Prostate gland (tissue), 2 donors: ENCODE measurements at regions not wholly inside any gene's neighbourhood (a gene's known extent, or its start where the extent isn't known, plus 50 kb on each side); places are given as distances from the start of the nearest gene placed in this dataset.

Experiments used
- DNase-seq: peaks from one replicate; pipeline ENCODE4 v3.0.0-alpha.2; 2019; ENCODE audit warnings: low spot score
- H3K27ac ChIP-seq, 2 donors: fragments of 200-600 bp; sonication (generic); 2 replicates each; pipeline ENCODE4 v1.5.1; 2017 to 2019
- H3K27me3 ChIP-seq: fragments of 200-600 bp; sonication (generic); replicated peaks from 2 replicates; pipeline ENCODE4 v1.5.1; 2019; ENCODE audit not compliant: insufficient read depth
- H3K36me3 ChIP-seq, 2 donors: fragments of 200-600 bp; sonication (generic); 1 replicate in 1 of 2; 2 replicates in 1 of 2; pipeline versions ENCODE4 v1.5.1 to v1.8.1; 2017 to 2019
- H3K4me1 ChIP-seq: fragments of 200-600 bp; sonication (generic); replicated peaks from 2 replicates; pipeline ENCODE4 v1.5.1; 2019
- H3K4me3 ChIP-seq, 2 donors: fragments of 200-600 bp; sonication (generic); 2 replicates each; pipeline ENCODE4 v1.5.1; 2017 to 2019
- H3K9me3 ChIP-seq: fragments of 200-600 bp; sonication (generic); 2 replicates; pipeline ENCODE4 v1.5.1; 2017
- POLR2A ChIP-seq: fragments of 450-650 bp; IDR thresholded peaks from one replicate; pipeline ENCODE4 v1.6.1; 2016; ENCODE audit warnings: antibody characterized with exemption, mild to moderate bottlenecking
- POLR2AphosphoS5 ChIP-seq: sonication (generic); formaldehyde crosslinking; IDR thresholded peaks from one replicate; pipeline ENCODE4 v1.6.1; 2017; ENCODE audit warnings: antibody characterized with exemption
- WGBS: methylation state at CpG from one replicate; pipeline ENCODE4 v1.1.5; 2018; 5-methylcytosine and 5-hydroxymethylcytosine counted together
- intact Hi-C: fragments of 100-400 bp; cut with DNase I; formaldehyde crosslinking; loops from one replicate; pipeline ENCODE4 v1.14.2; 2022
- TF ChIP-seq, protein P1 (sequence below), 4 experiments: fragments of 200-600 bp in 2 of 4; fragments of 450-650 bp in 2 of 4; sonication (generic) in 2 of 4; IDR thresholded peaks; 1 replicate in 3 of 4; 2 replicates in 1 of 4; pipeline ENCODE4 v1.5.1; 2016 to 2019; ENCODE audit warnings: antibody characterized with exemption in 4 of 4, mild to moderate bottlenecking in 2 of 4, moderate library complexity in 2 of 4

DNA sequence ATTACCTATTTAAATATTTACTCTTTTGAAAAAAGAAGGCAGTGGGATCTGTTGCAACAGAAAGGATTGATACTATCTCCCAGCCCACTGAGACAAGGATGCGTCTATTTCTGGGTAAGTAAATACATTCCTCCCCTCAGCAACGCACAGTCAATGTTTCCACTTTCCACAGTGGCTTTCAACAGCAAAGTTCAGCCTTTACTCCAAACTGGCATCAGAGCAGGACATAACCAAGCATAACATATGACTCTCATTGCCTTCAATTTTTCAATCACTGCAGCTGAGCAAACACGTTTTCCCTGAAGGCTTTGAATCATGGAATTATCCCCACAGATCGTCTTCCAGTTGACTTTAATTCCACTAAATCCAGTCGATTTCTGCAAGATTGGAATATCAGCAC, 160.3 kb upstream of the FRG1 start:
- DNase-seq = no peak
- H3K27ac ChIP-seq = no peak overlapping the region
- intact Hi-C loops = no loop called here
- WGBS = 33% methylated on average over 5 of the region's 5 CpGs
- no peaks in the 10 kb centered on the region for H3K4me1 ChIP-seq
- TF ChIP-seq POLR2A = no peak
- no peak for TF ChIP-seq POLR2AphosphoS5
- TF ChIP-seq, protein P1, sequence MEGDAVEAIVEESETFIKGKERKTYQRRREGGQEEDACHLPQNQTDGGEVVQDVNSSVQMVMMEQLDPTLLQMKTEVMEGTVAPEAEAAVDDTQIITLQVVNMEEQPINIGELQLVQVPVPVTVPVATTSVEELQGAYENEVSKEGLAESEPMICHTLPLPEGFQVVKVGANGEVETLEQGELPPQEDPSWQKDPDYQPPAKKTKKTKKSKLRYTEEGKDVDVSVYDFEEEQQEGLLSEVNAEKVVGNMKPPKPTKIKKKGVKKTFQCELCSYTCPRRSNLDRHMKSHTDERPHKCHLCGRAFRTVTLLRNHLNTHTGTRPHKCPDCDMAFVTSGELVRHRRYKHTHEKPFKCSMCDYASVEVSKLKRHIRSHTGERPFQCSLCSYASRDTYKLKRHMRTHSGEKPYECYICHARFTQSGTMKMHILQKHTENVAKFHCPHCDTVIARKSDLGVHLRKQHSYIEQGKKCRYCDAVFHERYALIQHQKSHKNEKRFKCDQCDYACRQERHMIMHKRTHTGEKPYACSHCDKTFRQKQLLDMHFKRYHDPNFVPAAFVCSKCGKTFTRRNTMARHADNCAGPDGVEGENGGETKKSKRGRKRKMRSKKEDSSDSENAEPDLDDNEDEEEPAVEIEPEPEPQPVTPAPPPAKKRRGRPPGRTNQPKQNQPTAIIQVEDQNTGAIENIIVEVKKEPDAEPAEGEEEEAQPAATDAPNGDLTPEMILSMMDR (IDR thresholded peaks at IDR 0.05) = no peak
- no peak overlapping the region for H3K4me3 ChIP-seq
- H3K9me3 ChIP-seq = no peaks in the 10 kb centered on the region
- H3K36me3 ChIP-seq = no peaks in the 10 kb centered on the region
- no peaks in the 10 kb centered on the region for H3K27me3 ChIP-seq

DNA sequence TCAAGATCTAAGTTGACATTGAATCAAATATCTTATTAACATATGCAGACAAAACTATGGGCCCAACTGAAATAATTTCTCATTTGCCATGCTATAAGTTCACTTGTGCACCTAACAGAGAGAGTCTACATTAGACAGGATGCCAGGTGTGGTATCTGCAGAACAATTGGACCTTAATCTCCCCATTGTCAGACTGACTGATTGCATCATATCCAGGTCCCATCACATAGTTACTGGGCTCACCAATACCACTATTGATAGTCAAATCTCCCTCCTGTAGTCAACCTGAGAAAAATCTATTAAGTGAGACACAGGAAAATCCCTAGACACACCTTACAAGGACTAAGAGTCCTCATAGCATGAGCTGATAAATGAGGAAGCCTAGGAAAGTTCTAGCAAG, 156.0 kb upstream of the FRG1 start:
- DNase-seq = no peak
- Histone ChIP-seq H3K36me3 (no peaks in the 10 kb centered on the region), H3K27me3 (no peaks in the 10 kb centered on the region), H3K9me3 (no peaks in the 10 kb centered on the region), H3K27ac (no peak overlapping the region), H3K4me3 (no peak overlapping the region), H3K4me1 (no peaks in the 10 kb centered on the region)
- TF ChIP-seq POLR2AphosphoS5 (no peak), POLR2A (no peak)
- TF ChIP-seq, protein P1 (IDR thresholded peaks at IDR 0.05) = no peak
- intact Hi-C loops = no loop called here

DNA sequence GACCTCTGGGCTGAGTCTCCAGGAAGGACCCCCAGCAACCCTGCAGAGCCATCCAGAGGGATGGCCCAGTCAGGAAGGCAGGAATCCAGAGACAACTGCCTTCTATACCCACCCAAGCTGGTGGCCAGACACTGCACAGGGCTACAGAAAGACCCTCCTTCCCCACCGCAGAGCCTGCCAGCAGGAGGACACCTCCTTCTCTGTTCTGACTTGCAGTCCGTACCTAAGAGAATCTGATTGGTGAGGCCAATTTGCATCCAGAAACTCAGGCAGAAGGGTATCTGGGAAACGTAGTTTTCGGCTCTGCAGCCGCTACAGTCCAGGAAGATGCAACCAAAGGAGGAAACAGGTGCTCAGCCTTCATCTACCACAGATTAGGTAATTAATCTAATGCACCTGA, 155.4 kb upstream of the FRG1 start:
- H3K9me3 ChIP-seq = no peaks in the 10 kb centered on the region
- no peaks in the 10 kb centered on the region for H3K36me3 ChIP-seq
- no peak for TF ChIP-seq POLR2A
- TF ChIP-seq, protein P1 (IDR thresholded peaks at IDR 0.05) = no peak
- TF ChIP-seq POLR2AphosphoS5 = no peak
- no peak overlapping the region for H3K27ac ChIP-seq
- no peak overlapping the region for H3K4me3 ChIP-seq
- intact Hi-C loops = no loop called here
- WGBS = 78% methylated on average over 5 of the region's 5 CpGs
- H3K27me3 ChIP-seq = no peaks in the 10 kb centered on the region
- no peaks in the 10 kb centered on the region for H3K4me1 ChIP-seq
- DNase-seq = no peak

DNA sequence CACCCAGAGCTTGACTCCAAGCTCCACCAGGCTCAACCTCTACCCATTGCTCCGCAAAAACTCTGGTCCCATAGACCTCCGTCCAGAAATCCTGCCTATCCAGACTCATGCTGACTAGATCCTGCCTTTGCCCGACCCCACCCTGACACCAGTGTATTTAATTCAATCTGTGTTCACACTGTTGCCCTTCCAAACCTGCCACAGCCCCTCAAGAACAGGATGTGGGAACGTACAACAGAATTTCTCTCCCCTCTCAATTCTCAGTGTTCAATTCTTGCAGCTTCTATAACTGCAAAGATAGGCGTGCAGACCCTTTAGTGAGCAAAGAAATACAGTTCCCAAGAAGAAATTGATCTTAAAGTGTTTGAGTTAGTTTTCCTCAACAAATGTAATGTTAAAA, 154.2 kb upstream of the FRG1 start:
- intact Hi-C loops = no loop called here
- TF ChIP-seq, protein P1 (IDR thresholded peaks at IDR 0.05) = no peak
- TF ChIP-seq POLR2A = no peak
- no peak for TF ChIP-seq POLR2AphosphoS5

DNA sequence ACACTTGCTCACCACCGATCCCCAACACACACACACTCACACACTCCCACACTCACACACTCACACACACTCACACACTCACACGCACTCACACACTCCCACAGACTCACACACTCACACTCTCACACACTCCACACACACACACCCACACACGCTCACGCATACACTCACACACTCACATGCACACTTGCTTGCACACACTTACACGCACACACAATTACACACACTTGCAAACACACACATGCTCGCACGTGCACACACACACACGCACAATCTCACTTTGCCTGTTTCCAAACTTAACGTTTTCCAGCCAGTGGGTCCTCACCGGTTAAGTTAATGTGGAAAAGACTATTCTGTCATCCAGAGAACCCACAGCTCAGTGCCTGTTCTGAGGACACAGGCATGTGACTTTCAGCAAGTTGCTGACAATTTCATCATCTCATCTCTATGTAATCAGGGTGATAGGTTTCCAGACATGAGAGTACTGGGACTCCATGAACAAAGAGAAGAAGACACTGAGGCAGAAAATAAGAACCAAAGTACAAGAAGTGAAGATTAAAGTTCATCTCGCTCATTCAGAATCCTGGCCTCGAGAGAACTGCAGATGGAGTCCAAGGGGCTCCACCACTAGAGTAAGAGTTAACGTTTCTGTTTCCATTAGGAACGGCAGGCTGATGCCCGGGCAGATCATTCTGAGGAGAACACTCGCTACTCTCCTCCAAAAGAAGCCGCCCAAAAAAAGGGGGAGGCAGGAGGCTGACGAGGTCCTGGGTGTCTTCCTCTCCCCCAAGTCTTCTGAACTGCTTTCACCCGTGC, 153.2 kb upstream of the FRG1 start:
- no peak for DNase-seq
- Histone ChIP-seq H3K36me3 (no peaks in the 10 kb centered on the region), H3K9me3 (no peaks in the 10 kb centered on the region), H3K4me3 (no peak overlapping the region), H3K27ac (no peak overlapping the region), H3K27me3 (no peaks in the 10 kb centered on the region), H3K4me1 (no peaks in the 10 kb centered on the region)
- no peak for TF ChIP-seq POLR2AphosphoS5
- TF ChIP-seq POLR2A = no peak
- TF ChIP-seq, protein P1 (IDR thresholded peaks at IDR 0.05) = no peak
- WGBS = 65% methylated on average over 19 of the region's 19 CpGs
- intact Hi-C loops = no loop called here

More for the DNA sequence above, 154.2 kb upstream of the FRG1 start:
- 93% methylated on average over 5 of the region's 5 CpGs for WGBS
- no peaks in the 10 kb centered on the region for H3K36me3 ChIP-seq
- no peaks in the 10 kb centered on the region for H3K9me3 ChIP-seq
- H3K4me3 ChIP-seq = no peak overlapping the region
- no peak overlapping the region for H3K27ac ChIP-seq
- DNase-seq = no peak
- H3K4me1 ChIP-seq = no peaks in the 10 kb centered on the region
- no peaks in the 10 kb centered on the region for H3K27me3 ChIP-seq
